Activated CD4-positive, alpha-beta memory T cell treated with anti-CD3 and anti-CD28 coated beads for 36 hours (primary cell): ENCODE measurements at regions not wholly inside any gene's neighbourhood (a gene's known extent, or its start where the extent isn't known, plus 50 kb on each side); places are given as distances from the start of the nearest gene placed in this dataset.

ENCODE experiments used
- CTCF ChIA-PET: fragments of 350-600 bp; sonication (Branson Sonifier 250); formaldehyde crosslinking; loops from one replicate; lab custom pipeline; 2021; ENCODE audit warnings: antibody characterized with exemption, inconsistent platforms; lab: Charles Lee
- POLR2A ChIA-PET: fragments of 350-600 bp; sonication (Branson Sonifier 250); formaldehyde crosslinking; loops from one replicate; lab custom pipeline; 2021; ENCODE audit warnings: antibody characterized with exemption; lab: Charles Lee
- DNase-seq: peaks from one replicate; pipeline ENCODE4 v3.0.0-alpha.2; 2020
- H3K27ac Mint-ChIP-seq: one replicate; pipeline ENCODE4 v1.8.0; 2021; ENCODE audit warnings: mixed read lengths
- H3K27me3 Mint-ChIP-seq: one replicate; pipeline ENCODE4 v1.8.0; 2021; ENCODE audit warnings: mixed read lengths
- H3K36me3 Mint-ChIP-seq: one replicate; pipeline ENCODE4 v1.8.0; 2021; ENCODE audit warnings: mixed read lengths
- H3K4me1 Mint-ChIP-seq: one replicate; pipeline ENCODE4 v1.8.0; 2021; ENCODE audit warnings: low read depth, mixed read lengths
- H3K4me3 Mint-ChIP-seq: one replicate; pipeline ENCODE4 v1.8.0; 2021; ENCODE audit warnings: mild to moderate bottlenecking, mixed read lengths
- H3K9me3 Mint-ChIP-seq: one replicate; pipeline ENCODE4 v1.8.0; 2021; ENCODE audit warnings: mixed read lengths
- intact Hi-C: fragments of 100-400 bp; cut with micrococcal nuclease; formaldehyde crosslinking; loops from one replicate; pipeline ENCODE4 v1.15.1; 2023

- Mint-ChIP-seq H3K4me1 (no peaks in the 10 kb centered on the region), H3K27me3 (no peaks in the 10 kb centered on the region), H3K27ac (no peak overlapping the region), H3K4me3 (no peak overlapping the region), H3K9me3 (peaks cover 5% of the 10 kb centered on the region), H3K36me3 (no peaks in the 10 kb centered on the region)
- DNase-seq: no peak
- intact Hi-C loops: no loop called here
- ChIA-PET POLR2A (no interaction called here), CTCF (no interaction called here)
Measured at GRCh38 chr5:3341446-3342240, 254.0 kb upstream of the IRX1 start.

GRCh38 chr5:3340471-3340870 is 255.2 kb upstream of the IRX1 start:
- no peaks in the 10 kb centered on the region for H3K36me3 Mint-ChIP-seq
- H3K27me3 Mint-ChIP-seq: no peaks in the 10 kb centered on the region
- no peak for DNase-seq
- no peak overlapping the region for H3K4me3 Mint-ChIP-seq
- POLR2A ChIA-PET: no interaction called here
- no peaks in the 10 kb centered on the region for H3K9me3 Mint-ChIP-seq
- no peak overlapping the region for H3K27ac Mint-ChIP-seq
- intact Hi-C loops: no loop called here
- H3K4me1 Mint-ChIP-seq: no peaks in the 10 kb centered on the region
- CTCF ChIA-PET: no interaction called here

GRCh38 chr5:3339798-3340115 is 255.9 kb upstream of the IRX1 start:
- no peaks in the 10 kb centered on the region for H3K4me1 Mint-ChIP-seq
- ChIA-PET POLR2A (no interaction called here), CTCF (no interaction called here)
- no peaks in the 10 kb centered on the region for H3K27me3 Mint-ChIP-seq
- DNase-seq: no peak
- H3K9me3 Mint-ChIP-seq: no peaks in the 10 kb centered on the region
- no peak overlapping the region for H3K27ac Mint-ChIP-seq
- intact Hi-C loops: no loop called here
- no peaks in the 10 kb centered on the region for H3K36me3 Mint-ChIP-seq
- no peak overlapping the region for H3K4me3 Mint-ChIP-seq

- no peak for DNase-seq
- no peaks in the 10 kb centered on the region for H3K4me1 Mint-ChIP-seq
- ChIA-PET CTCF (no interaction called here), POLR2A (no interaction called here)
- H3K27me3 Mint-ChIP-seq: no peaks in the 10 kb centered on the region
- no peaks in the 10 kb centered on the region for H3K36me3 Mint-ChIP-seq
- no peak overlapping the region for H3K4me3 Mint-ChIP-seq
- intact Hi-C loops: no loop called here
- H3K9me3 Mint-ChIP-seq: no peaks in the 10 kb centered on the region
- no peak overlapping the region for H3K27ac Mint-ChIP-seq
Measured at GRCh38 chr5:3339092-3339797, 256.4 kb upstream of the IRX1 start.

- no peaks in the 10 kb centered on the region for H3K36me3 Mint-ChIP-seq
- H3K4me1 Mint-ChIP-seq: no peaks in the 10 kb centered on the region
- intact Hi-C loops: no loop called here
- no peak for DNase-seq
- ChIA-PET CTCF (no interaction called here), POLR2A (no interaction called here)
- H3K9me3 Mint-ChIP-seq: no peaks in the 10 kb centered on the region
- no peak overlapping the region for H3K4me3 Mint-ChIP-seq
- H3K27ac Mint-ChIP-seq: no peak overlapping the region
- no peaks in the 10 kb centered on the region for H3K27me3 Mint-ChIP-seq
Measured at GRCh38 chr5:3337812-3338541, 257.7 kb upstream of the IRX1 start.

- no peak overlapping the region for H3K4me3 Mint-ChIP-seq
- no peak overlapping the region for H3K27ac Mint-ChIP-seq
- CTCF ChIA-PET: no interaction called here
- no peaks in the 10 kb centered on the region for H3K27me3 Mint-ChIP-seq
- H3K36me3 Mint-ChIP-seq: no peaks in the 10 kb centered on the region
- H3K9me3 Mint-ChIP-seq: no peaks in the 10 kb centered on the region
- intact Hi-C loops: no loop called here
- POLR2A ChIA-PET: no interaction called here
- no peak for DNase-seq
- no peaks in the 10 kb centered on the region for H3K4me1 Mint-ChIP-seq
Measured at GRCh38 chr5:3336666-3337065, 259.0 kb upstream of the IRX1 start.

- CTCF ChIA-PET: no interaction called here
- no peak for DNase-seq
- no peaks in the 10 kb centered on the region for H3K27me3 Mint-ChIP-seq
- H3K9me3 Mint-ChIP-seq: no peaks in the 10 kb centered on the region
- no peaks in the 10 kb centered on the region for H3K4me1 Mint-ChIP-seq
- H3K27ac Mint-ChIP-seq: no peak overlapping the region
- no peaks in the 10 kb centered on the region for H3K36me3 Mint-ChIP-seq
- POLR2A ChIA-PET: no interaction called here
- intact Hi-C loops: no loop called here
- H3K4me3 Mint-ChIP-seq: no peak overlapping the region
Measured at GRCh38 chr5:3335301-3335700, 260.3 kb upstream of the IRX1 start.

- H3K9me3 Mint-ChIP-seq: no peaks in the 10 kb centered on the region
- DNase-seq: no peak
- H3K4me3 Mint-ChIP-seq: no peak overlapping the region
- ChIA-PET CTCF (no interaction called here), POLR2A (no interaction called here)
- H3K27ac Mint-ChIP-seq: no peak overlapping the region
- no peaks in the 10 kb centered on the region for H3K27me3 Mint-ChIP-seq
- no peaks in the 10 kb centered on the region for H3K4me1 Mint-ChIP-seq
- no peaks in the 10 kb centered on the region for H3K36me3 Mint-ChIP-seq
- intact Hi-C loops: no loop called here
Measured at GRCh38 chr5:3333836-3334235, 261.8 kb upstream of the IRX1 start.

GRCh38 chr5:3333105-3333504 is 262.5 kb upstream of the IRX1 start:
- Mint-ChIP-seq H3K4me3 (no peak overlapping the region), H3K36me3 (no peaks in the 10 kb centered on the region), H3K4me1 (no peaks in the 10 kb centered on the region), H3K27me3 (no peaks in the 10 kb centered on the region), H3K27ac (no peak overlapping the region), H3K9me3 (no peaks in the 10 kb centered on the region)
- no peak for DNase-seq
- CTCF ChIA-PET: no interaction called here
- POLR2A ChIA-PET: no interaction called here
- intact Hi-C loops: no loop called here

GRCh38 chr5:3331819-3332218 is 263.8 kb upstream of the IRX1 start:
- no peaks in the 10 kb centered on the region for H3K4me1 Mint-ChIP-seq
- no peak for DNase-seq
- intact Hi-C loops: no loop called here
- CTCF ChIA-PET: no interaction called here
- peaks cover 4% of the 10 kb centered on the region for H3K9me3 Mint-ChIP-seq
- H3K27ac Mint-ChIP-seq: no peak overlapping the region
- no peaks in the 10 kb centered on the region for H3K27me3 Mint-ChIP-seq
- no peak overlapping the region for H3K4me3 Mint-ChIP-seq
- POLR2A ChIA-PET: no interaction called here
- no peaks in the 10 kb centered on the region for H3K36me3 Mint-ChIP-seq

GRCh38 chr5:3330442-3330841 is 265.2 kb upstream of the IRX1 start:
- H3K36me3 Mint-ChIP-seq: no peaks in the 10 kb centered on the region
- no peaks in the 10 kb centered on the region for H3K27me3 Mint-ChIP-seq
- H3K9me3 Mint-ChIP-seq: peaks cover 7% of the 10 kb centered on the region
- intact Hi-C loops: no loop called here
- no peak overlapping the region for H3K27ac Mint-ChIP-seq
- no peaks in the 10 kb centered on the region for H3K4me1 Mint-ChIP-seq
- no peak overlapping the region for H3K4me3 Mint-ChIP-seq
- POLR2A ChIA-PET: no interaction called here
- no peak for DNase-seq
- CTCF ChIA-PET: no interaction called here

GRCh38 chr5:3329427-3329826 is 266.2 kb upstream of the IRX1 start:
- peaks cover 11% of the 10 kb centered on the region for H3K9me3 Mint-ChIP-seq
- CTCF ChIA-PET: no interaction called here
- intact Hi-C loops: no loop called here

More at GRCh38 chr5:3329427-3329826, 266.2 kb upstream of the IRX1 start:
- no peaks in the 10 kb centered on the region for H3K4me1 Mint-ChIP-seq
- H3K4me3 Mint-ChIP-seq: no peak overlapping the region
- POLR2A ChIA-PET: no interaction called here
- H3K36me3 Mint-ChIP-seq: no peaks in the 10 kb centered on the region
- DNase-seq: no peak
- no peaks in the 10 kb centered on the region for H3K27me3 Mint-ChIP-seq
- no peak overlapping the region for H3K27ac Mint-ChIP-seq
